ENCODE measurements at regions not wholly inside any gene's neighbourhood (a gene's known extent, or its start where the extent isn't known, plus 50 kb on each side); places are given as distances from the start of the nearest gene placed in this dataset.

DNA sequence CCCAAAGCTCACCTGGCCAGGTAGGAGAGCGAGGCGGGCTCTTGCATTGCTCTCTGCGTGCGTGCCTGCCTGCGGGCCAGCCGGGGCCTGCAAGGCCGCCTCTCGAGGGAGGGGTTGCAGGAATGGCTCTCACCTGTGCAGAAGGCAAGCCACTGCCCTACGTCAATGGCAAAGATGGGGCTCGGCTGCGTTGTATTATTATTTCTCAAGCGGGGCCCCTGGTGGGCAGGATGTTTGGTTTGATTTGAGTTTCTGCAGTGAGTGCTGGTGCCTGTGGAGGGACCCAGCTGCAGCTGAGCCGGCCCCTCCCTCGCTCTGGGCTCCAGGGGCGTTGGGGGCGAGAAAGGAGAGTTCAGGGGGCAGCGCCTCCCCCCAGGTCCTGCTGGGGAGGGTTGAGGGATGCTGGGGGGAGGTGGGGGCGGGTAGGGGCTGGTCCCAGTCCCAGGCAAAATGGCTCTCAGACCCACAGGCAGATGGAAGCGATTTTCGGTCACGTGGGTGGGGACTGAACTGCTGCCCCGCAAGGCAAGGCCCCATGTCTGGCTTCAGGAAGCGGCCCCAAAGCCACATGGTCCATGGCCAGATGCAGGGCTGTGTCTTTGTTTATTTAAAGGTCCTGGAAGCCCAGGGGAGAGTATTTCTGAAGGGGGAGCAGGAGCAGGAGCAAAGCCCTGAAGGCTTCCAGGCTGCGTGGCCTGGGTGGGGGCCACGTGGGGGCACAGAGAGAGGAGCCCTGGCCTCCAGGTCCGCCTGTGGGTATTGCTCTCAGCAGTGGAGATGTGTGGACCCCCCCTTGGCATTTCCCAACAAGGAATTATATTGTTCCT lies 338.8 kb downstream of the SEC14L1 start:
- POLR2A ChIA-PET = no interaction called here
- CTCF ChIA-PET = interaction anchor here (1.0 kb wide), 1 partner anchor 63 kb away, joined by 3 read pairs; no protein-coding TSS in a partner anchor
- no peak for DNase-seq (ENCODE audit: extremely low spot score)
- TF ChIP-seq CTCF (IDR thresholded peaks at IDR 0.05; ENCODE audit: control extremely low read depth, extremely low read depth, low read depth, missing control alignments) = no peak

GRCh38 chr17:77480199-77480508 lies 339.4 kb downstream of the SEC14L1 start:
- DNase-seq (ENCODE audit: extremely low spot score) = no peak
- no peak for TF ChIP-seq CTCF (IDR thresholded peaks at IDR 0.05; ENCODE audit: control extremely low read depth, extremely low read depth, low read depth, missing control alignments)
- ChIA-PET POLR2A (no interaction called here), CTCF (no interaction called here)

DNA sequence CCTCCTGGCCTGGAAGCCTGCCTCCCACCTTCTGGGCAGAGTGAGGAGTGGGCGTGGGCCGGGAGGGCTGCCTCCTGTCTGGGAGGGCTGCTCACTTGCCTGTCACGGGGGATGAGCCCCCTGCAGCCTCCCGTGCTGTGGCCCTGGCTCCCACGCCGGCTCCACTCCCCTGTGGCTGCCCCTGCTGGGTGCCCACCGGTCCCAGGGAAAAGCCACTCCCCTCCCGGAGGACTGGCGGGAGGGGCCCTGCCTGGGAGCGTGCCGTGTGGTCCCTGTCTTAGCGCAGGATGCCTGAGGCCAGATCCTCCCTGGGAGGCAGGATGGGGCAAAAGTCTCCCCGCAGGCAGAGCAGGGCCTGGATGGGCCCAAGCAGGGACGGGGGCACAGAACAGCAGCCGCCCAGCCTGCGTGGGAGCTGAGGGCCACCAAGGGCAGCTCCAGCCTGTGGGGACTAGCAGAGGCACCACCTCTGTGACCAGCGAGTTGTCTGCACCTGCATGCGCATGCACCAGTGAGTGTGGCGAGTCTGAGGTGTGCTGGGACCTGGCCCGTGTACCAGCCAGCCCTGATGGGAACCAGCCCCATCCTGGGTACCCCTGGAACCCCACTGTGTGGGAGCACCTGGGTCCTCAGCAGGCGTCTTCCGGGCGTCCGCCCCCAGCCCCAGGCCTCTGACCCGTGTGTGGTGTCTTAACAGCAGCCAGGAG lies 339.9 kb downstream of the SEC14L1 start:
- POLR2A ChIA-PET = no interaction called here
- CTCF ChIA-PET = interaction anchor here (1.1 kb wide), 1 partner anchor 51 kb away, joined by 4 read pairs; no protein-coding TSS in a partner anchor
- no peak for TF ChIP-seq CTCF (IDR thresholded peaks at IDR 0.05; ENCODE audit: control extremely low read depth, extremely low read depth, low read depth, missing control alignments)
- no peak for DNase-seq (ENCODE audit: extremely low spot score)

DNA sequence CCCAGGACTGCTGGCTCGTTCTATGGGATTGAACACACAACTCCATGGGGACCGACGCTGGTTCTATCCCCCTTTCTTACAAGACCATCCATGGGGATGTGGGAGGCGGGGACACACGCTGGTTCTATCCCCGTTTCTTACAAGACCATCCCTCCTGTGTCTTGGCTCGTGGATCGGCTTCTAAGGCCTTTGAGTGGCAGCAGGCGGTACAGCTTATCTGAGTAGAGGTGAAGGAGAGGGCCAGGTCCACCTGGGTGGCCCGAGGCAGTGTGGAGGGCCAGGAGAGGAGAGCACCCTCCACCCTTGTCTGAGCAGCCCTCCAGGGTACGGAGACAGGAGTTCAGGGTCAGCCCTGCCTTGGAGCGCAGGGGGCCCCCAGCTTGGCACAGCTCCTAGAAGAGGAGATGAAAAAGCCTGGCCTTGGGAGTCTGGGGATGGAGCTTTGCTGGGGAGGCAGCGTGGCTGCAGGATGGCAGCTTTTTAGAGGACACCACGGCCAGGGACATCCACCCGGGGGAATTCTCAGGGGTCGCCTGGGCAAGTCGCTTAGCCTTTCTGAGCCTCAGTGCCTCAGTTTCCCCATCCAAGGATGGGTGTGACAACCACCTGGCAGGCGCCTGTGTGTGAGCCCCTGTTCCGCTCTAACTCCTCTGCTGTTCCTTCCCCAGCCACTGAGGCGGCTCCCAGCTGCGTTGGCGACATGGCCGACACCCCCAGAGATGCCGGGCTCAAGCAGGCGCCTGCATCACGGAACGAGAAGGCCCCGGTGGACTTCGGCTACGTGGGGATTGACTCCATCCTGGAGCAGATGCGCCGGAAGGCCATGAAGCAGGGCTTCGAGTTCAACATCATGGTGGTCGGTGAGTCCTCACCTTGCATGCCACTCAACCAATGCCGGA lies 341.0 kb downstream of the SEC14L1 start:
- POLR2A ChIA-PET = no interaction called here
- TF ChIP-seq CTCF (IDR thresholded peaks at IDR 0.05; ENCODE audit: control extremely low read depth, extremely low read depth, low read depth, missing control alignments) = no peak
- no peak for DNase-seq (ENCODE audit: extremely low spot score)
- CTCF ChIA-PET = interaction anchor here (1.1 to 2.1 kb wide), 2 partner anchors 13 to 52 kb away, joined by 4 to 10 read pairs; no protein-coding TSS in a partner anchor

- POLR2A ChIA-PET = no interaction called here
- CTCF ChIA-PET = interaction anchor here (0.8 to 2.1 kb wide), 3 partner anchors 12 to 151 kb away, joined by 3 to 10 read pairs (median 3); no protein-coding TSS in a partner anchor
- no peak for TF ChIP-seq CTCF (IDR thresholded peaks at IDR 0.05; ENCODE audit: control extremely low read depth, extremely low read depth, low read depth, missing control alignments)
- DNase-seq (ENCODE audit: extremely low spot score) = no peak
Measured at GRCh38 chr17:77482375-77483127, 341.8 kb downstream of the SEC14L1 start.
